K562 (cell line): ENCODE measurements at regions not wholly inside any gene's neighbourhood (a gene's known extent, or its start where the extent isn't known, plus 50 kb on each side); places are given as distances from the start of the nearest gene placed in this dataset.

ENCODE experiments used
- ATAC-seq: fragments of 200-7000 bp; cut with Tn5 transposase; 3 replicates; pipeline ENCODE4 v1.9.1; 2020; ENCODE audit warnings: moderate library complexity
- BruUV-seq: library from RNA; stranded (reverse); fragments of 400-500 nt; replicated peaks from 2 replicates; lab custom pipeline; 2021; lab: Mats Ljungman, UMichigan
- CTCF ChIA-PET: fragments of 300-600 bp; formaldehyde crosslinking; extraction: SDS; loops from one replicate; lab custom pipeline; 2021; ENCODE audit warnings: low intra/inter-chr PET ratio; lab: Yijun Ruan, JAX
- POLR2A ChIA-PET: fragments of 300-600, 350-650 bp; sonication (Branson Sonifier 250); formaldehyde crosslinking; extraction: SDS; loops from one replicate; lab custom pipeline; 2021; ENCODE audit warnings: antibody characterized with exemption, inconsistent platforms; lab: Yijun Ruan, JAX
- DNase-seq, 4 experiments: peaks; one replicate each; pipeline versions ENCODE4 v3.0.0 to v3.0.0-alpha.2; 2011 to 2018; ENCODE audit warnings: low spot score in 3 of 4, mixed read lengths in 3 of 4; ENCODE audit errors: extremely low read depth in 1 of 4
- FAIRE-seq: peaks from 2 replicates; lab custom pipeline; 2011; peaks lifted over from hg19 to GRCh38; lab: Jason Lieb, UNC
- H2AFZ ChIP-seq: 2 replicates; pipeline ENCODE4 v1.6.0; 2011; ENCODE audit warnings: low read depth, low read length, control low read depth, inconsistent platforms
- H3K27ac ChIP-seq: fragments of 200-600 bp; 3 replicates; pipeline ENCODE4 v1.8.0; 2011; ENCODE audit warnings: low read depth, mild to moderate bottlenecking, control low read depth, inconsistent platforms, low read length, moderate library complexity, mixed read lengths; ENCODE audit errors: extremely low read depth
- H3K27me3 ChIP-seq, 2 experiments: fragments of 300-600 bp in 1 of 2; 2 replicates in 1 of 2; 3 replicates in 1 of 2; pipeline versions ENCODE4 v1.6.0 to v1.8.0; 2011; ENCODE audit warnings: inconsistent platforms in 2 of 2, low read length in 2 of 2, mild to moderate bottlenecking in 1 of 2, mixed read lengths in 1 of 2, moderate library complexity in 1 of 2; ENCODE audit not compliant: control insufficient read depth in 2 of 2, insufficient read depth in 2 of 2
- H3K36me3 ChIP-seq: fragments of 300-600 bp; 3 replicates; pipeline ENCODE4 v1.8.0; 2011; ENCODE audit warnings: mild to moderate bottlenecking, low read length, inconsistent platforms; ENCODE audit not compliant: control insufficient read depth, insufficient read depth
- H3K4me1 ChIP-seq, 2 experiments: fragments of 200-600 bp in 1 of 2; replicated peaks in 1 of 2; 2 replicates in 1 of 2; 3 replicates in 1 of 2; pipeline versions ENCODE4 v1.5.1 to v1.8.0; 2011; ENCODE audit warnings: inconsistent platforms in 2 of 2, low read length in 2 of 2, mild to moderate bottlenecking in 1 of 2, mixed read lengths in 1 of 2, moderate library complexity in 1 of 2; ENCODE audit not compliant: control insufficient read depth in 2 of 2, insufficient read depth in 2 of 2
- H3K4me2 ChIP-seq: 2 replicates; pipeline ENCODE4 v1.6.1; 2011; ENCODE audit warnings: low read length, control low read depth, inconsistent platforms, mixed read lengths; ENCODE audit not compliant: insufficient read depth
- H3K4me3 ChIP-seq: fragments of 200-600 bp; sonication (generic), shearing (Covaris generic); 2 replicates; pipeline ENCODE4 v1.5.1; 2016; ENCODE audit warnings: control low read depth, inconsistent platforms
- H3K79me2 ChIP-seq: fragments of 200-600 bp; 3 replicates; pipeline ENCODE4 v1.8.0; 2011; ENCODE audit warnings: low read length, inconsistent platforms; ENCODE audit not compliant: control insufficient read depth, insufficient read depth
- H3K9ac ChIP-seq, 2 experiments: 2 replicates each; pipeline versions ENCODE4 v1.6.0 to v1.6.1; 2011; ENCODE audit warnings: low read depth in 2 of 2, low read length in 2 of 2, control low read depth in 1 of 2, inconsistent platforms in 1 of 2, mild to moderate bottlenecking in 1 of 2, mixed read lengths in 1 of 2; ENCODE audit not compliant: insufficient read depth in 1 of 2
- H3K9me1 ChIP-seq: one replicate; pipeline ENCODE4 v1.6.0; 2011; ENCODE audit warnings: inconsistent platforms, mild to moderate bottlenecking, low read length, moderate library complexity; ENCODE audit not compliant: control insufficient read depth, insufficient read depth
- H3K9me3 ChIP-seq: replicated peaks from 2 replicates; pipeline ENCODE4 v1.5.1; 2011; ENCODE audit warnings: low read depth, low read length, inconsistent platforms; ENCODE audit not compliant: control insufficient read depth, insufficient read depth
- H4K20me1 ChIP-seq: replicated peaks from 2 replicates; pipeline ENCODE4 v1.6.1; 2011; ENCODE audit warnings: low read length, inconsistent platforms, mixed read lengths; ENCODE audit not compliant: control insufficient read depth, insufficient read depth
- BRD4 ChIP-seq: fragments of 200-600 bp; sonication (generic); IDR thresholded peaks from 2 replicates; pipeline ENCODE4 v1.6.1; 2017; ENCODE audit warnings: inconsistent platforms
- GTF2E2 ChIP-seq: fragments of 200-800 bp; sonication (Bioruptor generic); IDR thresholded peaks from 2 replicates; pipeline ENCODE4 v1.6.1; 2016; ENCODE audit warnings: missing genetic modification characterization, missing compliant biosample characterization
- KDM1A ChIP-seq, 2 experiments: fragments of 450-650 bp; IDR thresholded peaks; 2 replicates each; pipeline ENCODE4 v1.6.1; 2016; ENCODE audit warnings: mild to moderate bottlenecking in 2 of 2
- ZNF436 ChIP-seq: fragments of 250-450, 450-650 bp; sonication (Bioruptor Pico); formaldehyde crosslinking; IDR thresholded peaks from 2 replicates; pipeline ENCODE4 v1.7.0; 2020; ENCODE audit warnings: mild to moderate bottlenecking
- WGBS: fragments of 100-300 bp; shearing (Covaris generic); methylation state at CpG from one replicate; pipeline ENCODE4 v1.1.6; 2016; ENCODE audit warnings: low coverage, mixed read lengths; ENCODE audit not compliant: insufficient coverage; ENCODE audit errors: missing lambda C conversion rate; 5-methylcytosine and 5-hydroxymethylcytosine counted together
- in situ Hi-C: fragments of 300-500 bp; cut with MboI; formaldehyde crosslinking; loops from 4 replicates; pipeline ENCODE4 v1.15.0; 2018; ENCODE audit warnings: inconsistent platforms, mixed read lengths
- intact Hi-C: fragments of 100-400 bp; cut with micrococcal nuclease; formaldehyde crosslinking; loops from 2 replicates; pipeline ENCODE4 v1.14.2; 2022
- TF ChIP-seq, protein P1 (sequence below): fragments of 450-650 bp; IDR thresholded peaks from 2 replicates; pipeline ENCODE4 v1.6.1; 2017; ENCODE audit warnings: antibody characterized with exemption
- TF ChIP-seq, protein P2 (sequence below): sonication (generic); formaldehyde crosslinking; IDR thresholded peaks from 2 replicates; pipeline ENCODE4 v1.9.0; 2022; ENCODE audit warnings: mild to moderate bottlenecking, missing genetic modification reagents

DNA sequence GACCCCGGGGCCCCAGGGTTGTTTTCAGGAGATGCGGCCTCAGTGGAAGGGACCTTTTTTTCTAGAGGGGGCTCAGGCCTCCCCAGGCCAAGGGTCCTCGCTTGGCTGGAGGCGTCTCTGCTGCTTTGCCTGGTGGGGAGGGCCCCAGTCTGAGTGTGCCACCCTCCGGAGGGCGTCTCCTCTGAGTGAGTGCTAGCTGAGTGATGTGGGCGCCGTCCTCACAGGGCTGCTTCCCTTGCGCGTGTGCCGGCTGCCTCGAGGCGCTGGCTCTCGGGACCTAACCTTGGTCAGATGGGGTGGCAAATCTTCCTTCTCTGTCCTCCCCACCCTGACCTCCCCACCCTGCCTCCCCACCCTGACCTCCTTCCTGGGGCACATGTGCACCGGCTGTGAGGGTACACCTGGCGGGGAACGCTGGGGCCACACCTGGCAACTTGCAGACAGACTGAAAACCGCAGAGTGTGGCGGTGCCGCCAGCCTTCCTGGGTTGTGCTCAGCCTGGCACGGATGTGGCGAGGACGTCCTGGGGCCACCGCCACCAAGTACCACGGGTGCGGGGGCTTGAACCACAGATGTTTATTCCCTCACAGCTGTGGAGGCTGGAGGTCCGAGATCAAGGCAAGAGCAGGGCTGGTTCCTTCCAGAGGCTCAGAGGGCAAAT, 93.0 kb upstream of the TTC34 start (continued):
- TF ChIP-seq, protein P1, sequence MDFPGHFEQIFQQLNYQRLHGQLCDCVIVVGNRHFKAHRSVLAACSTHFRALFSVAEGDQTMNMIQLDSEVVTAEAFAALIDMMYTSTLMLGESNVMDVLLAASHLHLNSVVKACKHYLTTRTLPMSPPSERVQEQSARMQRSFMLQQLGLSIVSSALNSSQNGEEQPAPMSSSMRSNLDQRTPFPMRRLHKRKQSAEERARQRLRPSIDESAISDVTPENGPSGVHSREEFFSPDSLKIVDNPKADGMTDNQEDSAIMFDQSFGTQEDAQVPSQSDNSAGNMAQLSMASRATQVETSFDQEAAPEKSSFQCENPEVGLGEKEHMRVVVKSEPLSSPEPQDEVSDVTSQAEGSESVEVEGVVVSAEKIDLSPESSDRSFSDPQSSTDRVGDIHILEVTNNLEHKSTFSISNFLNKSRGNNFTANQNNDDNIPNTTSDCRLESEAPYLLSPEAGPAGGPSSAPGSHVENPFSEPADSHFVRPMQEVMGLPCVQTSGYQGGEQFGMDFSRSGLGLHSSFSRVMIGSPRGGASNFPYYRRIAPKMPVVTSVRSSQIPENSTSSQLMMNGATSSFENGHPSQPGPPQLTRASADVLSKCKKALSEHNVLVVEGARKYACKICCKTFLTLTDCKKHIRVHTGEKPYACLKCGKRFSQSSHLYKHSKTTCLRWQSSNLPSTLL: no peak

DNA sequence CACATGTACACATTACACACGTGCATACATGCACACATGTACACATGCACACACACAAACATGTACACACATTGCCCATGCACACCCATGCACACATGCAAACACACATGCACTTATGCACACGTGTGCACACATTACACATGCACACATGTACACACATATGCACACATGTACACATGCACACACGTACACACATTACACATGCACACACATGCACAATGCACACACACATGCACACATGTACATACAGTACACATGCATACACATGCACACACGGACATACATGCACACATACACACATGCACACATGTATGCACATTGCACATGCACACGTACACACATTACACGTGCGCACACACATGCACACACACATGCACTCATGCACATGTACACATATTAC, 95.3 kb upstream of the TTC34 start:
- in situ Hi-C loops: no loop called here
- FAIRE-seq: no peak

More for the DNA sequence above, 95.3 kb upstream of the TTC34 start:
- Histone ChIP-seq H3K4me1 (no peaks in the 10 kb centered on the region; a peak in 2 of 5 replicates), H3K27ac (no peak overlapping the region), H4K20me1 (0 out of 2 replicates have a peak, but pooled peaks cover 6% of the 10 kb centered on the region), H3K9ac (no peak overlapping the region), H3K4me3 (no peak overlapping the region), H3K4me2 (no peak overlapping the region), H3K36me3 (no peaks in the 10 kb centered on the region), H2AFZ (no peak overlapping the region), H3K27me3 (peaks cover 0 to 9% of the 10 kb centered on the region in 2 experiments; a peak in 1 of 5 replicates), H3K9me1 (no peaks in the 10 kb centered on the region), H3K9me3 (peaks cover 9% of the 10 kb centered on the region; the same call in 1 of the 2 replicates), H3K79me2 (no peaks in the 10 kb centered on the region)
- TF ChIP-seq BRD4 (no peak), KDM1A (IDR thresholded peaks at IDR 0.05) (peak in 1 of 2 experiments; percentile 71; a peak in 2 of 4 replicates), GTF2E2 (tag) (no peak), ZNF436 (CRISPR knock-in tag) (no peak)
- TF ChIP-seq, protein P2, sequence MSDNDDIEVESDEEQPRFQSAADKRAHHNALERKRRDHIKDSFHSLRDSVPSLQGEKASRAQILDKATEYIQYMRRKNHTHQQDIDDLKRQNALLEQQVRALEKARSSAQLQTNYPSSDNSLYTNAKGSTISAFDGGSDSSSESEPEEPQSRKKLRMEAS (CRISPR knock-in tag): peak; percentile 26; the same call in 1 of the 2 replicates
- DNase-seq (no peak), ATAC-seq (no peak)
- POLR2A ChIA-PET: no interaction called here
- 2% methylated on average over 7 of the region's 7 CpGs for WGBS
- no TSS peak for BruUV-seq
- CTCF ChIA-PET: no interaction called here
- intact Hi-C loops: no loop called here
